ENCODE measurements at regions not wholly inside any gene's neighbourhood (a gene's known extent, or its start where the extent isn't known, plus 50 kb on each side); places are given as distances from the start of the nearest gene placed in this dataset.

DNA sequence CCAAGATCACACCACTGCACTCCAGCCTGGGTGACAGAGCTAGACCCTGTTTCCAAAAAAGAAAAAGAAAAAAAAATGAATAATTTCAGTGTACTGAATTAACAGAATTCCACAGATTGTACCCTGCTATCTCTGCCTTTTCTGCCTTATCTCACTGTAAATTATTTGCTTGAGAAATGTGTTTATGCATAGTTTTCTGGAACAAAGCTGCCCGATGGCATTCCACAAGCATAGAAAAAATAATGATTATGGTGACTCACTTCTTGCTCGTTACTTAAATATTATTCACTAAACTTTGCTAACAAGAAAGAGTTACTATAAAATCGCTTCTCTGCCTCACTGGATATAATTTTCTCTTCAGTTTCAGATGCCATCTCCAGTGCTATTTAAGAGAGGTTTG lies 88.7 kb upstream of the FAM169A start:
- TF ChIP-seq, protein P1, sequence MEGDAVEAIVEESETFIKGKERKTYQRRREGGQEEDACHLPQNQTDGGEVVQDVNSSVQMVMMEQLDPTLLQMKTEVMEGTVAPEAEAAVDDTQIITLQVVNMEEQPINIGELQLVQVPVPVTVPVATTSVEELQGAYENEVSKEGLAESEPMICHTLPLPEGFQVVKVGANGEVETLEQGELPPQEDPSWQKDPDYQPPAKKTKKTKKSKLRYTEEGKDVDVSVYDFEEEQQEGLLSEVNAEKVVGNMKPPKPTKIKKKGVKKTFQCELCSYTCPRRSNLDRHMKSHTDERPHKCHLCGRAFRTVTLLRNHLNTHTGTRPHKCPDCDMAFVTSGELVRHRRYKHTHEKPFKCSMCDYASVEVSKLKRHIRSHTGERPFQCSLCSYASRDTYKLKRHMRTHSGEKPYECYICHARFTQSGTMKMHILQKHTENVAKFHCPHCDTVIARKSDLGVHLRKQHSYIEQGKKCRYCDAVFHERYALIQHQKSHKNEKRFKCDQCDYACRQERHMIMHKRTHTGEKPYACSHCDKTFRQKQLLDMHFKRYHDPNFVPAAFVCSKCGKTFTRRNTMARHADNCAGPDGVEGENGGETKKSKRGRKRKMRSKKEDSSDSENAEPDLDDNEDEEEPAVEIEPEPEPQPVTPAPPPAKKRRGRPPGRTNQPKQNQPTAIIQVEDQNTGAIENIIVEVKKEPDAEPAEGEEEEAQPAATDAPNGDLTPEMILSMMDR (conservative IDR thresholded peaks at IDR 0.05), result no peak
- TF ChIP-seq ZFX (IDR thresholded peaks at IDR 0.05), result no peak
